ENCODE measurements at regions not wholly inside any gene's neighbourhood (a gene's known extent, or its start where the extent isn't known, plus 50 kb on each side); places are given as distances from the start of the nearest gene placed in this dataset.

DNA sequence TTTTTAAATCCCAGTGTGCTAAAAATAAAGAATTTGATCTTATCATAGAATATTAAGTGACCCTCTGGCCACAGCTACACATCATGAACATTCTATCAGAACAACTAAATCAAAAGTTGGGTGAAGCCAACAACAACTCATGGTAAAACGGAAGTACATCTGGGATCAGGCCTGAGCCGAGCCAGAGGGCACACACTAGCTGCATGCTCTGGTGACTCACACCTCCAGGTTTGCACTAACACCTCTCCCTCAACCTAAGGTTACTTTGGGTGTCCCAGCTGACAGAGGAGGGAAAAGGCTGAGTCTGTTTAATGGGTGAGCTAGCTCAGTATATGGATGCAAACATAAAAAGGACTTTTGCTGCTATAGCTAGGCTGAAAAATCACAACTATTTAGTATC, 281.6 kb downstream of the HGF start:
- Histone ChIP-seq H3K4me1 (ENCODE audit: insufficient read depth, low read length) (no peaks in the 10 kb centered on the region), H3K27ac (ENCODE audit: low read depth in 1 of 2, low read length in 2 of 2) (no peak overlapping the region), H3K4me3 (ENCODE audit: low read length) (no peak overlapping the region), H3K27me3 (ENCODE audit: control insufficient read depth in 1 of 2, insufficient read depth in 2 of 2, low read length in 2 of 2) (no peaks in the 10 kb centered on the region), H3K9me3 (ENCODE audit: control insufficient read depth in 1 of 2, insufficient read depth in 1 of 2, low read length in 2 of 2) (no peaks in the 10 kb centered on the region), H3K36me3 (ENCODE audit: insufficient read depth, low read length) (no peaks in the 10 kb centered on the region)
- TF ChIP-seq, protein P1, sequence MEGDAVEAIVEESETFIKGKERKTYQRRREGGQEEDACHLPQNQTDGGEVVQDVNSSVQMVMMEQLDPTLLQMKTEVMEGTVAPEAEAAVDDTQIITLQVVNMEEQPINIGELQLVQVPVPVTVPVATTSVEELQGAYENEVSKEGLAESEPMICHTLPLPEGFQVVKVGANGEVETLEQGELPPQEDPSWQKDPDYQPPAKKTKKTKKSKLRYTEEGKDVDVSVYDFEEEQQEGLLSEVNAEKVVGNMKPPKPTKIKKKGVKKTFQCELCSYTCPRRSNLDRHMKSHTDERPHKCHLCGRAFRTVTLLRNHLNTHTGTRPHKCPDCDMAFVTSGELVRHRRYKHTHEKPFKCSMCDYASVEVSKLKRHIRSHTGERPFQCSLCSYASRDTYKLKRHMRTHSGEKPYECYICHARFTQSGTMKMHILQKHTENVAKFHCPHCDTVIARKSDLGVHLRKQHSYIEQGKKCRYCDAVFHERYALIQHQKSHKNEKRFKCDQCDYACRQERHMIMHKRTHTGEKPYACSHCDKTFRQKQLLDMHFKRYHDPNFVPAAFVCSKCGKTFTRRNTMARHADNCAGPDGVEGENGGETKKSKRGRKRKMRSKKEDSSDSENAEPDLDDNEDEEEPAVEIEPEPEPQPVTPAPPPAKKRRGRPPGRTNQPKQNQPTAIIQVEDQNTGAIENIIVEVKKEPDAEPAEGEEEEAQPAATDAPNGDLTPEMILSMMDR (IDR thresholded peaks at IDR 0.05) = no peak
- Mint-ChIP-seq H3K27me3 (no peaks in the 10 kb centered on the region), H3K27ac (no peak overlapping the region), H3K9me3 (no peaks in the 10 kb centered on the region), H3K4me3 (no peak overlapping the region), H3K36me3 (ENCODE audit: low read depth) (no peaks in the 10 kb centered on the region), H3K4me1 (ENCODE audit: low read depth) (no peaks in the 10 kb centered on the region)
- POLR2A ChIA-PET = no interaction called here
- no peak for DNase-seq
- ATAC-seq (ENCODE audit: poor library complexity) = no peak
- CTCF ChIA-PET = no interaction called here
- intact Hi-C loops (cut with DNase I, micrococcal nuclease) = no loop called here

DNA sequence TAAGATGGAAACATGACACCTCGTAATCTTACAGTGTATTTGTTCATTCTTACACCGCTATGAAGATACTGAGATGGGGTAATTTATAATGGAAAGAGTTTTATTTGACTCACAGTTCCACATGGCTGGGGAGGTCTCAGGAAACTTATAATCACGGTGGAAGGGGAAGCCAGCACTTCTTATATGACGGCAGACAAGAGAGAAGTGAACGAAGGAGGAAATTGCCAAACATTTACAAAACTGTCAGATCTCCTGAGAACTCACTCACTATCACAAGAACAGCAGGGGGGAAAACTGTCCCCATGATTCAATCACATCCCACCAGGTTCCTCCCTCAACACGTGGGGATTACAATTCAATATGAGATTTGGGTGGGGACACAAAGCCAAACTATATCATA, 282.3 kb downstream of the HGF start:
- no peaks in the 10 kb centered on the region for H3K9me3 ChIP-seq (ENCODE audit: control insufficient read depth in 1 of 2, insufficient read depth in 1 of 2, low read length in 2 of 2)
- no peaks in the 10 kb centered on the region for H3K36me3 ChIP-seq (ENCODE audit: insufficient read depth, low read length)
- H3K4me1 ChIP-seq (ENCODE audit: insufficient read depth, low read length) = no peaks in the 10 kb centered on the region
- POLR2A ChIA-PET = no interaction called here
- no peak overlapping the region for H3K4me3 ChIP-seq (ENCODE audit: low read length)
- CTCF ChIA-PET = no interaction called here
- Mint-ChIP-seq H3K27me3 (no peaks in the 10 kb centered on the region), H3K36me3 (ENCODE audit: low read depth) (no peaks in the 10 kb centered on the region), H3K4me3 (no peak overlapping the region), H3K4me1 (ENCODE audit: low read depth) (no peaks in the 10 kb centered on the region), H3K9me3 (no peaks in the 10 kb centered on the region), H3K27ac (no peak overlapping the region)
- no peaks in the 10 kb centered on the region for H3K27me3 ChIP-seq (ENCODE audit: control insufficient read depth in 1 of 2, insufficient read depth in 2 of 2, low read length in 2 of 2)
- ATAC-seq (ENCODE audit: poor library complexity) = no peak
- TF ChIP-seq, protein P1 (IDR thresholded peaks at IDR 0.05) = no peak
- H3K27ac ChIP-seq (ENCODE audit: low read depth in 1 of 2, low read length in 2 of 2) = no peak overlapping the region
- DNase-seq = peak in 2 of 14 experiments; percentile 17 to 38
- intact Hi-C loops (cut with DNase I, micrococcal nuclease) = no loop called here

DNA sequence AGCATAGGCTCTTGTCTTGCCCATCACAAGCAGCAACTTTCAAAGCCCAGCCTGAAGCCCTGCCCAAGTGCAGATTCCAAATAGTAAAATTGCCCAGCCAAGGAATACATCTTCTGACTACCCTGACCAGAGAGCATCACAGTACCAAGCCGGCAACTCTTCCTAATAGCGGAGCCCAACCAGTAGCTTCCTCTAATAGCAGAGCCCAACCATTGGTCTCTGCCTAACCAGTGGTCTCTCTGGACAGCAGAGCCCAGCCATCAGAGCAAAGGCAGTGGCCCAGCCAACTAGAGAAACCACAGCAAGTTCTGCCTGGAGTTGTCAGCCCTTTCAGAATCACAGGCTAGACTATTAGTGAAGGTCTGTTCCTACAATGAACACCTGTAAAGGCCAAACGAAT, 285.6 kb downstream of the HGF start:
- Mint-ChIP-seq H3K27ac (no peak overlapping the region), H3K4me1 (ENCODE audit: low read depth) (no peaks in the 10 kb centered on the region), H3K4me3 (no peak overlapping the region), H3K36me3 (ENCODE audit: low read depth) (no peaks in the 10 kb centered on the region), H3K9me3 (no peaks in the 10 kb centered on the region), H3K27me3 (no peaks in the 10 kb centered on the region)
- ChIA-PET POLR2A (no interaction called here), CTCF (no interaction called here)
- intact Hi-C loops (cut with DNase I, micrococcal nuclease) = loop anchor here (5.0 kb wide), 2 partner anchors 1088 to 1243 kb away; no protein-coding TSS in a partner anchor
- H3K9me3 ChIP-seq (ENCODE audit: control insufficient read depth in 1 of 2, insufficient read depth in 1 of 2, low read length in 2 of 2) = no peaks in the 10 kb centered on the region
- no peaks in the 10 kb centered on the region for H3K27me3 ChIP-seq (ENCODE audit: control insufficient read depth in 1 of 2, insufficient read depth in 2 of 2, low read length in 2 of 2)
- no peak overlapping the region for H3K4me3 ChIP-seq (ENCODE audit: low read length)
- H3K36me3 ChIP-seq (ENCODE audit: insufficient read depth, low read length) = no peaks in the 10 kb centered on the region
- ATAC-seq (ENCODE audit: poor library complexity) (no peak), DNase-seq (no peak)
- TF ChIP-seq, protein P1 (IDR thresholded peaks at IDR 0.05) = no peak
- H3K4me1 ChIP-seq (ENCODE audit: insufficient read depth, low read length) = no peaks in the 10 kb centered on the region
- H3K27ac ChIP-seq (ENCODE audit: low read depth in 1 of 2, low read length in 2 of 2) = no peak overlapping the region
